ENCODE measurements at regions not wholly inside any gene's neighbourhood (a gene's known extent, or its start where the extent isn't known, plus 50 kb on each side); places are given as distances from the start of the nearest gene placed in this dataset.
"Not testable (repeated sequence)": the region's sequence is repeated elsewhere in the genome, so short reads cannot be mapped to it uniquely, and the experiment has no call there.

- H3K36me3 ChIP-seq (ENCODE audit: control insufficient read depth in 2 of 2, insufficient read depth in 2 of 2, low read length in 1 of 2), result no peaks in the 10 kb centered on the region
- no peaks in the 10 kb centered on the region for H3K27me3 ChIP-seq (replicated peaks in 1 of 2; ENCODE audit: control insufficient read depth in 2 of 2, insufficient read depth in 2 of 2, low read length in 1 of 2)
- no TSS peak for BruUV-seq (replicated peaks)
- ChIA-PET CTCF (no interaction called here), RAD21 (ENCODE audit: unreplicated experiment) (no interaction called here), SMC1A (ENCODE audit: uncharacterized antibody, unreplicated experiment) (no interaction called here), POLR2A (no interaction called here)
- no peak overlapping the region for H3K9ac ChIP-seq (ENCODE audit: control insufficient read depth, insufficient read depth, low read length)
- intact Hi-C loops (cut with micrococcal nuclease; ENCODE audit: unreplicated experiment) (no loop called here), in situ Hi-C loops (cut with MboI) (no loop called here)
- no peaks in the 10 kb centered on the region for H3K9me3 ChIP-seq (replicated peaks; ENCODE audit: control insufficient read depth, insufficient read depth, low read length)
- H3K4me3 ChIP-seq, result no peak overlapping the region
- no peaks in the 10 kb centered on the region for H3K79me2 ChIP-seq (ENCODE audit: control insufficient read depth, insufficient read depth, low read length)
- 65% methylated on average over 4 of the region's 4 CpGs for WGBS (ENCODE audit: insufficient coverage, insufficient replicate concordance, low lambda C conversion rate, missing lambda C conversion rate)
- H3K4me2 ChIP-seq (ENCODE audit: control insufficient read depth, insufficient read depth), result no peak overlapping the region
- ATAC-seq (no peak), DNase-seq (ENCODE audit: low read depth, low spot score) (no peak), FAIRE-seq (no peak)
- H3K4me1 ChIP-seq (ENCODE audit: control insufficient read depth, insufficient read depth, low read length), result no peaks in the 10 kb centered on the region
- no peak overlapping the region for H3K27ac ChIP-seq (ENCODE audit: control insufficient read depth, insufficient read depth)
- no peak for TF ChIP-seq MTA2 (IDR thresholded peaks at IDR 0.05; ENCODE audit: low read depth)
- no peak overlapping the region for H2AFZ ChIP-seq (ENCODE audit: control insufficient read depth, low read depth, low read length)
- H4K20me1 ChIP-seq (ENCODE audit: control insufficient read depth, insufficient read depth), result no peaks in the 10 kb centered on the region
Measured at GRCh38 chr7:80026766-80027165, 107.9 kb upstream of the GNAI1 start.

GRCh38 chr7:80020277-80020676 is 114.4 kb upstream of the GNAI1 start:
- not testable (repeated sequence) for BruUV-seq (replicated peaks)
- CTCF ChIA-PET, result interaction anchor here (1.2 to 1.3 kb wide), 2 partner anchors 33 to 722 kb away, joined by 4 to 5 read pairs; no protein-coding TSS in a partner anchor

GRCh38 chr7:80019809-80020207 is 114.8 kb upstream of the GNAI1 start:
- ATAC-seq; H3K79me2 ChIP-seq (ENCODE audit: control insufficient read depth, insufficient read depth, low read length); H3K27me3 ChIP-seq (replicated peaks in 1 of 2; ENCODE audit: control insufficient read depth in 2 of 2, insufficient read depth in 2 of 2, low read length in 1 of 2); SMC1A ChIA-PET (ENCODE audit: uncharacterized antibody, unreplicated experiment); POLR2A ChIA-PET; H3K36me3 ChIP-seq (ENCODE audit: control insufficient read depth in 2 of 2, insufficient read depth in 2 of 2, low read length in 1 of 2); RAD21 ChIA-PET (ENCODE audit: unreplicated experiment); H3K4me2 ChIP-seq (ENCODE audit: control insufficient read depth, insufficient read depth); H2AFZ ChIP-seq (ENCODE audit: control insufficient read depth, low read depth, low read length); H3K27ac ChIP-seq (ENCODE audit: control insufficient read depth, insufficient read depth); DNase-seq (ENCODE audit: low read depth, low spot score); FAIRE-seq; H3K9me3 ChIP-seq (replicated peaks; ENCODE audit: control insufficient read depth, insufficient read depth, low read length); H3K9ac ChIP-seq (ENCODE audit: control insufficient read depth, insufficient read depth, low read length); H3K4me3 ChIP-seq; H3K4me1 ChIP-seq (ENCODE audit: control insufficient read depth, insufficient read depth, low read length); BruUV-seq (replicated peaks); H4K20me1 ChIP-seq (ENCODE audit: control insufficient read depth, insufficient read depth): not testable (repeated sequence)
- CTCF ChIA-PET, result interaction anchor here (1.2 to 1.3 kb wide), 2 partner anchors 32 to 722 kb away, joined by 4 to 5 read pairs; no protein-coding TSS in a partner anchor
- intact Hi-C loops (cut with micrococcal nuclease; ENCODE audit: unreplicated experiment), result loop anchor here (5.0 kb wide), 1 partner anchor 723 kb away; no protein-coding TSS in a partner anchor
- in situ Hi-C loops (cut with MboI), result loop anchor here (25.0 kb wide), 1 partner anchor 733 kb away; no protein-coding TSS in a partner anchor
- WGBS (ENCODE audit: insufficient coverage, insufficient replicate concordance, low lambda C conversion rate, missing lambda C conversion rate), result 40% methylated on average over 4 of the region's 4 CpGs

More at GRCh38 chr7:80020277-80020676, 114.4 kb upstream of the GNAI1 start:
- H3K9ac ChIP-seq (ENCODE audit: control insufficient read depth, insufficient read depth, low read length); ATAC-seq; RAD21 ChIA-PET (ENCODE audit: unreplicated experiment); H3K9me3 ChIP-seq (replicated peaks; ENCODE audit: control insufficient read depth, insufficient read depth, low read length); DNase-seq (ENCODE audit: low read depth, low spot score); H3K36me3 ChIP-seq (ENCODE audit: control insufficient read depth in 2 of 2, insufficient read depth in 2 of 2, low read length in 1 of 2); H2AFZ ChIP-seq (ENCODE audit: control insufficient read depth, low read depth, low read length); H3K4me3 ChIP-seq; H3K27me3 ChIP-seq (replicated peaks in 1 of 2; ENCODE audit: control insufficient read depth in 2 of 2, insufficient read depth in 2 of 2, low read length in 1 of 2); H3K27ac ChIP-seq (ENCODE audit: control insufficient read depth, insufficient read depth); POLR2A ChIA-PET; H3K4me1 ChIP-seq (ENCODE audit: control insufficient read depth, insufficient read depth, low read length); H3K79me2 ChIP-seq (ENCODE audit: control insufficient read depth, insufficient read depth, low read length); H3K4me2 ChIP-seq (ENCODE audit: control insufficient read depth, insufficient read depth); intact Hi-C loops (cut with micrococcal nuclease; ENCODE audit: unreplicated experiment); SMC1A ChIA-PET (ENCODE audit: uncharacterized antibody, unreplicated experiment); FAIRE-seq; H4K20me1 ChIP-seq (ENCODE audit: control insufficient read depth, insufficient read depth): not testable (repeated sequence)
- 39% methylated on average over 5 of the region's 5 CpGs for WGBS (ENCODE audit: insufficient coverage, insufficient replicate concordance, low lambda C conversion rate, missing lambda C conversion rate)
- in situ Hi-C loops (cut with MboI), result loop anchor here (25.0 kb wide), 1 partner anchor 733 kb away; no protein-coding TSS in a partner anchor
